HAP-1 (cell line): ENCODE measurements at regions not wholly inside any gene's neighbourhood (a gene's known extent, or its start where the extent isn't known, plus 50 kb on each side); places are given as distances from the start of the nearest gene placed in this dataset.
"Not testable (repeated sequence)": the region's sequence is repeated elsewhere in the genome, so short reads cannot be mapped to it uniquely, and the experiment has no call there.

Experiments
- DNase-seq, 2 experiments: peaks; one replicate each; pipeline ENCODE4 v3.0.0-alpha.2; 2016 to 2020; ENCODE audit warnings: low spot score in 2 of 2
- H3K27me3 ChIP-seq: fragments of 250-450 bp; sonication (Bioruptor Pico); 2 replicates; pipeline ENCODE4 v1.5.1; 2020; ENCODE audit warnings: low read depth, mild to moderate bottlenecking, moderate library complexity
- H3K36me3 ChIP-seq: fragments of 250-450 bp; sonication (Bioruptor Pico); replicated peaks from 2 replicates; pipeline ENCODE4 v1.5.1; 2020; ENCODE audit warnings: mild to moderate bottlenecking
- H3K4me1 ChIP-seq: fragments of 250-450 bp; sonication (Bioruptor Pico); 2 replicates; pipeline ENCODE4 v1.5.1; 2020; ENCODE audit warnings: mild to moderate bottlenecking
- H3K4me3 ChIP-seq: fragments of 250-450 bp; sonication (Bioruptor Pico); 2 replicates; pipeline ENCODE4 v1.5.1; 2020; ENCODE audit warnings: mild to moderate bottlenecking, moderate library complexity
- H3K9me3 ChIP-seq: fragments of 250-450 bp; sonication (Bioruptor Pico); 2 replicates; pipeline ENCODE4 v1.5.1; 2020; ENCODE audit warnings: mild to moderate bottlenecking, moderate library complexity
- in situ Hi-C: fragments of 300-500 bp; cut with MboI; formaldehyde crosslinking; loops from 3 replicates; pipeline ENCODE4 v1.14.3; 2020; ENCODE audit warnings: low sequenced_read_pairs, inconsistent platforms, mixed read lengths

- Histone ChIP-seq H3K36me3 (no peaks in the 10 kb centered on the region), H3K4me1 (no peaks in the 10 kb centered on the region), H3K4me3 (no peak overlapping the region), H3K9me3 (no peaks in the 10 kb centered on the region), H3K27me3 (no peaks in the 10 kb centered on the region)
- in situ Hi-C loops = no loop called here
- no peak for DNase-seq
Measured at GRCh38 chr2:239820836-239821693, 204.1 kb downstream of the NDUFA10 start.

GRCh38 chr2:239819974-239820555 lies 205.1 kb downstream of the NDUFA10 start:
- DNase-seq = no peak
- in situ Hi-C loops = no loop called here
- no peaks in the 10 kb centered on the region for H3K27me3 ChIP-seq

GRCh38 chr2:239819091-239819973 lies 205.8 kb downstream of the NDUFA10 start:
- H3K36me3 ChIP-seq = no peaks in the 10 kb centered on the region
- H3K4me3 ChIP-seq = no peak overlapping the region
- H3K4me1 ChIP-seq = no peaks in the 10 kb centered on the region
- in situ Hi-C loops = no loop called here
- DNase-seq = no peak
- H3K9me3 ChIP-seq = no peaks in the 10 kb centered on the region
- no peaks in the 10 kb centered on the region for H3K27me3 ChIP-seq

More at GRCh38 chr2:239819974-239820555, 205.1 kb downstream of the NDUFA10 start:
- Histone ChIP-seq H3K4me3 (no peak overlapping the region), H3K36me3 (no peaks in the 10 kb centered on the region), H3K9me3 (no peaks in the 10 kb centered on the region), H3K4me1 (no peaks in the 10 kb centered on the region)

GRCh38 chr2:239818531-239819011 lies 206.6 kb downstream of the NDUFA10 start:
- no peak for DNase-seq
- H3K4me3 ChIP-seq = no peak overlapping the region
- H3K27me3 ChIP-seq = no peaks in the 10 kb centered on the region
- H3K36me3 ChIP-seq = no peaks in the 10 kb centered on the region
- no peaks in the 10 kb centered on the region for H3K4me1 ChIP-seq
- no peaks in the 10 kb centered on the region for H3K9me3 ChIP-seq
- in situ Hi-C loops = no loop called here

GRCh38 chr2:239818086-239818485 lies 207.1 kb downstream of the NDUFA10 start:
- Histone ChIP-seq H3K36me3 (no peaks in the 10 kb centered on the region), H3K4me1 (no peaks in the 10 kb centered on the region), H3K4me3 (no peak overlapping the region), H3K9me3 (no peaks in the 10 kb centered on the region), H3K27me3 (no peaks in the 10 kb centered on the region)
- in situ Hi-C loops = no loop called here
- DNase-seq = no peak

GRCh38 chr2:239817468-239818031 lies 207.6 kb downstream of the NDUFA10 start:
- H3K4me1 ChIP-seq = not testable (repeated sequence)

GRCh38 chr2:239816576-239817467 lies 208.3 kb downstream of the NDUFA10 start:
- no peak for DNase-seq
- H3K27me3 ChIP-seq = no peaks in the 10 kb centered on the region
- H3K4me3 ChIP-seq = no peak overlapping the region
- no peaks in the 10 kb centered on the region for H3K9me3 ChIP-seq
- in situ Hi-C loops = no loop called here
- no peaks in the 10 kb centered on the region for H3K36me3 ChIP-seq
- H3K4me1 ChIP-seq = no peaks in the 10 kb centered on the region

More at GRCh38 chr2:239817468-239818031, 207.6 kb downstream of the NDUFA10 start:
- in situ Hi-C loops, DNase-seq, H3K4me3 ChIP-seq, H3K9me3 ChIP-seq, H3K27me3 ChIP-seq, H3K36me3 ChIP-seq: not testable (repeated sequence)

GRCh38 chr2:239815671-239816070 lies 209.5 kb downstream of the NDUFA10 start:
- DNase-seq = no peak
- Histone ChIP-seq H3K9me3 (no peaks in the 10 kb centered on the region), H3K4me1 (no peaks in the 10 kb centered on the region), H3K27me3 (no peaks in the 10 kb centered on the region), H3K4me3 (no peak overlapping the region), H3K36me3 (no peaks in the 10 kb centered on the region)
- in situ Hi-C loops = no loop called here

GRCh38 chr2:239814861-239815601 lies 210.1 kb downstream of the NDUFA10 start:
- Histone ChIP-seq H3K27me3 (no peaks in the 10 kb centered on the region), H3K4me3 (no peak overlapping the region), H3K9me3 (no peaks in the 10 kb centered on the region), H3K36me3 (no peaks in the 10 kb centered on the region), H3K4me1 (no peaks in the 10 kb centered on the region)
- no peak for DNase-seq
- in situ Hi-C loops = no loop called here

GRCh38 chr2:239814116-239814860 lies 210.9 kb downstream of the NDUFA10 start:
- Histone ChIP-seq H3K4me1 (no peaks in the 10 kb centered on the region), H3K9me3 (no peaks in the 10 kb centered on the region), H3K4me3 (no peak overlapping the region), H3K27me3 (no peaks in the 10 kb centered on the region), H3K36me3 (no peaks in the 10 kb centered on the region)
- no peak for DNase-seq
- in situ Hi-C loops = no loop called here

GRCh38 chr2:239813261-239814115 lies 211.7 kb downstream of the NDUFA10 start:
- in situ Hi-C loops = no loop called here
- Histone ChIP-seq H3K4me1 (no peaks in the 10 kb centered on the region), H3K27me3 (no peaks in the 10 kb centered on the region), H3K9me3 (no peaks in the 10 kb centered on the region), H3K4me3 (no peak overlapping the region), H3K36me3 (no peaks in the 10 kb centered on the region)
- no peak for DNase-seq
